Loucy (cell line): ENCODE measurements at regions not wholly inside any gene's neighbourhood (a gene's known extent, or its start where the extent isn't known, plus 50 kb on each side); places are given as distances from the start of the nearest gene placed in this dataset.

Experiments used
- H2AFZ ChIP-seq: fragments of 200-600 bp; sonication (generic); 2 replicates; pipeline ENCODE4 v1.6.0; 2016; ENCODE audit warnings: antibody characterized with exemption, mild to moderate bottlenecking, low read length, moderate library complexity
- H3F3A ChIP-seq: fragments of 200-600 bp; 2 replicates; pipeline ENCODE4 v1.6.0; 2016; ENCODE audit warnings: antibody characterized with exemption, low read depth, mild to moderate bottlenecking
- H3K27me3 ChIP-seq: fragments of 200-600 bp; sonication (generic); 2 replicates; pipeline ENCODE4 v1.6.1; 2014; ENCODE audit warnings: low read length, mild to moderate bottlenecking; ENCODE audit not compliant: insufficient read depth, poor library complexity, severe bottlenecking
- H3K36me3 ChIP-seq: fragments of 200-600 bp; sonication (generic); 2 replicates; pipeline ENCODE4 v1.6.1; 2016; ENCODE audit warnings: low read length; ENCODE audit not compliant: insufficient read depth
- H3K4me1 ChIP-seq: fragments of 200-600 bp; sonication (generic); 2 replicates; pipeline ENCODE4 v1.5.1; 2014; ENCODE audit warnings: low read length, mild to moderate bottlenecking; ENCODE audit not compliant: insufficient read depth, poor library complexity, severe bottlenecking
- H3K4me2 ChIP-seq: fragments of 200-600 bp; sonication (generic); 2 replicates; pipeline ENCODE4 v1.6.0; 2014; ENCODE audit warnings: antibody characterized with exemption, low read length, low read depth, mild to moderate bottlenecking; ENCODE audit not compliant: poor library complexity, severe bottlenecking
- H3K4me3 ChIP-seq: fragments of 200-600 bp; sonication (generic); 2 replicates; pipeline ENCODE4 v1.5.1; 2014; ENCODE audit warnings: low read length, mild to moderate bottlenecking, mixed read lengths; ENCODE audit not compliant: poor library complexity, severe bottlenecking
- H3K79me2 ChIP-seq: fragments of 200-600 bp; sonication (generic); 2 replicates; pipeline ENCODE4 v1.6.1; 2014; ENCODE audit warnings: low read length; ENCODE audit not compliant: insufficient read depth
- H3K9ac ChIP-seq: fragments of 200-600 bp; sonication (generic); 2 replicates; pipeline ENCODE4 v1.6.0; 2014; ENCODE audit warnings: mild to moderate bottlenecking, low read depth, low read length, moderate library complexity; ENCODE audit not compliant: poor library complexity, severe bottlenecking
- H3K9me2 ChIP-seq: fragments of 200-600 bp; sonication (generic); replicated peaks from 2 replicates; pipeline ENCODE4 v1.6.1; 2016; ENCODE audit warnings: low read depth, low read length, mixed read lengths
- H3K9me3 ChIP-seq: fragments of 200-600 bp; sonication (generic); 2 replicates; pipeline ENCODE4 v1.6.1; 2014; ENCODE audit warnings: mild to moderate bottlenecking, antibody characterized with exemption, low read length, low read depth; ENCODE audit not compliant: insufficient read depth
- H4K20me1 ChIP-seq: fragments of 200-600 bp; sonication (generic); 2 replicates; pipeline ENCODE4 v1.6.0; 2014; ENCODE audit warnings: antibody characterized with exemption, low read length, mild to moderate bottlenecking; ENCODE audit not compliant: insufficient read depth, poor library complexity, severe bottlenecking
- EZH2phosphoT487 ChIP-seq: fragments of 200-600 bp; IDR thresholded peaks from 2 replicates; pipeline ENCODE4 v1.6.1; 2018; ENCODE audit warnings: antibody characterized with exemption, mild to moderate bottlenecking, moderate library complexity, borderline replicate concordance
- TF ChIP-seq, protein P1 (sequence below): fragments of 200-600 bp; sonication (generic); conservative IDR thresholded peaks from 2 replicates; pipeline ENCODE4 v1.5.1; 2014; ENCODE audit warnings: mild to moderate bottlenecking, antibody characterized with exemption, low read length

DNA sequence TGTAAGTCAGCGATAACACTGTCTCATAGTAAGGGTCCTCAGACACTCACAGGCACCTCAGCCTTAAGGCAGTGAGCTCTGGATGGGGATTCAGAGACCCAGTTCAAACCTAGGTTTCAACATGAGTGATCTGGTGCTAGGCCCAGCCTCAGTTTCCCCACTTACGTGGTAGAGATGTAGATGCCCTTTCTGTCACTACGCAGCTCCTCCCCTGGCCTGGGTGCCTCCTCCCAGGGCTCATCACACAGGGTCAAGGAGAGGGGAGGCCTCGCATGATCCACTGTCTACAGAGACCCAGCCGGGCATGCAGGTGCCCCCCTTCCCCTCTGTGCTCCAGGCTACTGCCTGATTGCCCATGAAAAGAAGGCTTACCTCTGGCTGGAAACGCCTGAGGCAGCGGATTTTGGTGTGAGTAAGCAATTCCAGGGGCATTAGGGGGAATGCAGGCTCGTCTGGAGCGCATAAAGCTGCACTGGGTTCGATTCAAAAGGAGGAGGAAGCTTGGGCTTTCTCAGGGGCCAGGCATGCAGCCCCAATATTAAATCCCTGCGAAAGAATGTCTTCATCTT is 69.8 kb upstream of the ANKRD34C start:
- Histone ChIP-seq H3K9me2 (no peaks in the 10 kb centered on the region), H3K9me3 (no peaks in the 10 kb centered on the region), H3K4me3 (no peak overlapping the region), H3K9ac (no peak overlapping the region), H3K4me1 (no peaks in the 10 kb centered on the region), H3K27me3 (no peaks in the 10 kb centered on the region), H3K36me3 (no peaks in the 10 kb centered on the region), H3F3A (no peaks in the 10 kb centered on the region), H4K20me1 (no peaks in the 10 kb centered on the region), H2AFZ (no peak overlapping the region), H3K79me2 (no peaks in the 10 kb centered on the region), H3K4me2 (no peak overlapping the region)
- no peak for TF ChIP-seq EZH2phosphoT487
- TF ChIP-seq, protein P1, sequence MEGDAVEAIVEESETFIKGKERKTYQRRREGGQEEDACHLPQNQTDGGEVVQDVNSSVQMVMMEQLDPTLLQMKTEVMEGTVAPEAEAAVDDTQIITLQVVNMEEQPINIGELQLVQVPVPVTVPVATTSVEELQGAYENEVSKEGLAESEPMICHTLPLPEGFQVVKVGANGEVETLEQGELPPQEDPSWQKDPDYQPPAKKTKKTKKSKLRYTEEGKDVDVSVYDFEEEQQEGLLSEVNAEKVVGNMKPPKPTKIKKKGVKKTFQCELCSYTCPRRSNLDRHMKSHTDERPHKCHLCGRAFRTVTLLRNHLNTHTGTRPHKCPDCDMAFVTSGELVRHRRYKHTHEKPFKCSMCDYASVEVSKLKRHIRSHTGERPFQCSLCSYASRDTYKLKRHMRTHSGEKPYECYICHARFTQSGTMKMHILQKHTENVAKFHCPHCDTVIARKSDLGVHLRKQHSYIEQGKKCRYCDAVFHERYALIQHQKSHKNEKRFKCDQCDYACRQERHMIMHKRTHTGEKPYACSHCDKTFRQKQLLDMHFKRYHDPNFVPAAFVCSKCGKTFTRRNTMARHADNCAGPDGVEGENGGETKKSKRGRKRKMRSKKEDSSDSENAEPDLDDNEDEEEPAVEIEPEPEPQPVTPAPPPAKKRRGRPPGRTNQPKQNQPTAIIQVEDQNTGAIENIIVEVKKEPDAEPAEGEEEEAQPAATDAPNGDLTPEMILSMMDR = no peak

DNA sequence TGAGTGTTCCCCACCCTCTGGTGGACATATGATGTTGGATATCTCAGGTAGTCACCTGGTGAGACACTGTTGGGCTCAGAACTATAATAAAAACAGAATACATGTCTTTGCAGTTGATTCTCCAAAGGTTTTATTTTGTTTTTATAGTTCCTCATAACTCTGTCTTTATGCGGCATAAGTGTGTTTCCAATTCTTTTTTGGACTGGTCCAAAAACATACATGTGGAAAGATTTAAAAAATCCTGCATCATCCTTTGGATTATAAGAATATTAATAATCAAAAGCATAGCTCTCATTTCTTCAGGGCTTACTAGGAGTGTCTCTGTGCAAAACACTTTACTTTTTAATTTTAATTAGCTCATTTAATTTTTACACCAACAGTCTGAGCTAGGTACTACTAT is 71.0 kb upstream of the ANKRD34C start:
- Histone ChIP-seq H3K9me3 (no peaks in the 10 kb centered on the region), H3K4me1 (no peaks in the 10 kb centered on the region), H3K4me3 (no peak overlapping the region), H3K9ac (no peak overlapping the region), H3K4me2 (no peak overlapping the region), H3K79me2 (no peaks in the 10 kb centered on the region), H2AFZ (no peak overlapping the region), H3K36me3 (no peaks in the 10 kb centered on the region), H3K9me2 (no peaks in the 10 kb centered on the region), H4K20me1 (no peaks in the 10 kb centered on the region), H3F3A (no peaks in the 10 kb centered on the region), H3K27me3 (no peaks in the 10 kb centered on the region)
- TF ChIP-seq, protein P1 = no peak
- no peak for TF ChIP-seq EZH2phosphoT487

DNA sequence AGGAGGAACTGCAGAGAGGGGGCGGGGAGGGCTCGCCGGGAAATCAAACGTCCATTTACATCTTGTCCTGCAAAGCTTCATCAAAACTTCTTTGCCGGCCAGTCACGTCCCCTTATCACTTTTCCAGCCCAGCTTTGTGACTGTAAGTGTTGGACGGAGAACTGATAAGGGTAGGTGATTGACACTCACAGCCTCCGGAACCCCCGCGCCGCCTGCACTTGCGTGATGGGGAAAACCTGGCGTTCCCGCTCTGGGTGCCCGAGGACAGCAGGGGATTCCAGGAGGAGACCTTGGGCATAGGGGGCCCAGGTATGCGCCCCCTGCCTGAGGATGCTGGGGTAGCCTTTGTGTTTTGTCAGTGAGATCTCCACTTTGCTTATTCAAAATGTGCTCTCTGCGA is 72.8 kb upstream of the ANKRD34C start:
- no peaks in the 10 kb centered on the region for H4K20me1 ChIP-seq
- H3K27me3 ChIP-seq = no peaks in the 10 kb centered on the region
- H3K4me3 ChIP-seq = no peak overlapping the region
- no peaks in the 10 kb centered on the region for H3K4me1 ChIP-seq
- H3K9me3 ChIP-seq = no peaks in the 10 kb centered on the region
- H3K4me2 ChIP-seq = no peak overlapping the region
- H3K9me2 ChIP-seq = no peaks in the 10 kb centered on the region
- no peak overlapping the region for H2AFZ ChIP-seq
- TF ChIP-seq EZH2phosphoT487 = no peak
- TF ChIP-seq, protein P1 = peak; percentile 32
- H3K9ac ChIP-seq = no peak overlapping the region
- H3K36me3 ChIP-seq = no peaks in the 10 kb centered on the region
- H3K79me2 ChIP-seq = no peaks in the 10 kb centered on the region
- no peaks in the 10 kb centered on the region for H3F3A ChIP-seq
